Lower leg skin (tissue), 4 donors: ENCODE measurements at regions not wholly inside any gene's neighbourhood (a gene's known extent, or its start where the extent isn't known, plus 50 kb on each side); places are given as distances from the start of the nearest gene placed in this dataset.

Experiments used
- DNase-seq, 2 donors: peaks; one replicate each; pipeline ENCODE4 v3.0.0-alpha.2; 2019; ENCODE audit warnings: low spot score in 2 of 2
- H3K4me3 ChIP-seq: fragments of 200-600 bp; sonication (generic); 2 replicates; pipeline ENCODE4 v1.5.1; 2017; ENCODE audit warnings: mild to moderate bottlenecking, low read depth; ENCODE audit not compliant: poor library complexity, severe bottlenecking
- POLR2A ChIP-seq, 2 donors: fragments of 450-650 bp; IDR thresholded peaks; one replicate each; pipeline ENCODE4 v1.6.1; 2016 to 2017; ENCODE audit warnings: antibody characterized with exemption in 2 of 2, mild to moderate bottlenecking in 1 of 2, moderate library complexity in 1 of 2
- WGBS, 2 donors: methylation state at CpG; one replicate each; pipeline ENCODE4 v1.1.5; 2018; 5-methylcytosine and 5-hydroxymethylcytosine counted together
- intact Hi-C: fragments of 100-400 bp; cut with DNase I; formaldehyde crosslinking; loops from one replicate; pipeline ENCODE4 v1.15.0; 2023; ENCODE audit warnings: low total_unique reads
- TF ChIP-seq, protein P1 (sequence below), 3 donors: fragments of 450-650 bp; IDR thresholded peaks; one replicate each; pipeline ENCODE4 v1.5.1; 2016; ENCODE audit warnings: antibody characterized with exemption in 3 of 3, mild to moderate bottlenecking in 3 of 3, moderate library complexity in 2 of 3

- intact Hi-C loops = no loop called here
- 69 to 87% methylated on average over 4 of the region's 4 CpGs for WGBS, 2 donors
- H3K4me3 ChIP-seq = no peak overlapping the region
- DNase-seq = no peak
- no peak for TF ChIP-seq POLR2A (IDR thresholded peaks at IDR 0.05)
- TF ChIP-seq, protein P1, sequence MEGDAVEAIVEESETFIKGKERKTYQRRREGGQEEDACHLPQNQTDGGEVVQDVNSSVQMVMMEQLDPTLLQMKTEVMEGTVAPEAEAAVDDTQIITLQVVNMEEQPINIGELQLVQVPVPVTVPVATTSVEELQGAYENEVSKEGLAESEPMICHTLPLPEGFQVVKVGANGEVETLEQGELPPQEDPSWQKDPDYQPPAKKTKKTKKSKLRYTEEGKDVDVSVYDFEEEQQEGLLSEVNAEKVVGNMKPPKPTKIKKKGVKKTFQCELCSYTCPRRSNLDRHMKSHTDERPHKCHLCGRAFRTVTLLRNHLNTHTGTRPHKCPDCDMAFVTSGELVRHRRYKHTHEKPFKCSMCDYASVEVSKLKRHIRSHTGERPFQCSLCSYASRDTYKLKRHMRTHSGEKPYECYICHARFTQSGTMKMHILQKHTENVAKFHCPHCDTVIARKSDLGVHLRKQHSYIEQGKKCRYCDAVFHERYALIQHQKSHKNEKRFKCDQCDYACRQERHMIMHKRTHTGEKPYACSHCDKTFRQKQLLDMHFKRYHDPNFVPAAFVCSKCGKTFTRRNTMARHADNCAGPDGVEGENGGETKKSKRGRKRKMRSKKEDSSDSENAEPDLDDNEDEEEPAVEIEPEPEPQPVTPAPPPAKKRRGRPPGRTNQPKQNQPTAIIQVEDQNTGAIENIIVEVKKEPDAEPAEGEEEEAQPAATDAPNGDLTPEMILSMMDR (IDR thresholded peaks at IDR 0.05) = no peak
Measured at GRCh38 chr3:54034971-54035370, 87.4 kb upstream of the CACNA2D3 start.

DNA sequence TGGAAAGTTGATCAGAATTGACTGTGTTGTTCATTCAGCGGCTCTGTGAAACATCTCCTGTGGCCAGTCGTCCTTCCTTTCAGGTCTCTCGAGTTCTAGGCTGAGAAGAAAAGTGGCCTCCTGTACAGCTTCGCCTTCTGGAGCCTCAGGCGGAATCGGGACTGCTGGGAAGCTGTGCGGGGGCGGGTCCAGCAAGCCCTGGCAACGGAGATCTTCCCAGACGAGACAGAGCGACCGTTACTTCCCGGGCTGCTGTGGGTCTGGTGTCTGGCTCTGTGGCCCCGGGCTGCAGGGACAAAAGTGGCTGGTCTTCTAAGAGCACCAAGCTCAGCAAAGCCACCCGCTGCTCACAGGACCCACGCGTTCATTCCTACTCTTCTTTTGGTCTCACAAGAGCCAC lies 88.6 kb upstream of the CACNA2D3 start:
- no peak overlapping the region for H3K4me3 ChIP-seq
- intact Hi-C loops = no loop called here
- 62 to 84% methylated on average over 17 of the region's 17 CpGs for WGBS, 2 donors
- DNase-seq = no peak
- TF ChIP-seq POLR2A (IDR thresholded peaks at IDR 0.05) = no peak
- TF ChIP-seq, protein P1 (IDR thresholded peaks at IDR 0.05) = no peak

GRCh38 chr3:54032598-54032997 lies 89.8 kb upstream of the CACNA2D3 start:
- TF ChIP-seq POLR2A (IDR thresholded peaks at IDR 0.05) = no peak
- TF ChIP-seq, protein P1 (IDR thresholded peaks at IDR 0.05) = no peak
- no peak overlapping the region for H3K4me3 ChIP-seq
- no peak for DNase-seq
- intact Hi-C loops = no loop called here
- WGBS, 2 donors = 65 to 73% methylated on average over 5 of the region's 5 CpGs

GRCh38 chr3:54028372-54028771 lies 94.0 kb upstream of the CACNA2D3 start:
- intact Hi-C loops = no loop called here
- TF ChIP-seq, protein P1 (IDR thresholded peaks at IDR 0.05) = no peak
- no peak for TF ChIP-seq POLR2A (IDR thresholded peaks at IDR 0.05)
- H3K4me3 ChIP-seq = no peak overlapping the region
- no peak for DNase-seq
- 88 to 89% methylated on average over 5 of the region's 5 CpGs for WGBS, 2 donors

DNA sequence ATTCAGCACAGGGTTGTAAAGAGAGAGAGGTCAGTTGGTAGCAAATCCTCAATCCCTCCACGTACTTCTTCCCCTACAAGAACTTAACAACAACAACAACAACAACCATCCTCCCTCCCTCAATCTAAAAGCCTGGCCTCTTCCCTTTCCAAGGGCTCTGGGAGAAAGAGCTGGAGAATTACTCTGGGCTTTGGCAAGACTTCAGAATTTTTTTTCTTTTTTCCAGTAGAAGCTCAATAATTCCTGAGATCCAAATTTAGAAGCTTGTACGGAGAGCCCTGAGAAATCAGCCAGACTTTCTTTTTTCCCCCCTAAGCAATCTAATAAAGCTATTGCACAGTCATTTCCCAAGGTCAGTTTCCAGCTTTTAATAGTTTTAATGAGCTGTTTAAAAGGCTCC lies 95.8 kb upstream of the CACNA2D3 start:
- intact Hi-C loops = no loop called here

DNA sequence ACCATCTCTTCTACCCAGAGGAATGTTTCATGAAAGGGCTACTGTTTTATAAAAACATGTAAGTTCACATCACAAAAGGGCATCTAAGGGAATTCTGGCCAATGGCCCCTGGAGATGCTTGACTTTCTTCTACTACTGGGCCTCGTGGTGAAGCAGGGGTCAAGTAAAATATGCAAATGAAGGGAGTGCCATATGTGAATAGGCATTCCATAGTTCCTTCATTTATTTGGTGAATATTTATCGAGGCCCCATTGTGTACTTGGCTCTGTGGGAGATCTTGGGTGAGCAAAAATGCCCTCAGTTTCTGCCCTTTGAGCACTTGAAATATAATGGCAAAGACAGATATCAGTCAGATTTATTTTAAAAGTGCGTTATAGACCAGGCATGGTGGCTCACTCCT lies 101.3 kb upstream of the CACNA2D3 start:
- no peak overlapping the region for H3K4me3 ChIP-seq
- WGBS, 2 donors = 65 to 82% methylated on average over 3 of the region's 3 CpGs
- TF ChIP-seq, protein P1 (IDR thresholded peaks at IDR 0.05) = no peak
- no peak for TF ChIP-seq POLR2A (IDR thresholded peaks at IDR 0.05)
- intact Hi-C loops = no loop called here
- no peak for DNase-seq

More for the DNA sequence above, 95.8 kb upstream of the CACNA2D3 start:
- WGBS, 2 donors = 15 to 38% methylated on average over 2 of the region's 2 CpGs
- H3K4me3 ChIP-seq = no peak overlapping the region
- no peak for DNase-seq
- TF ChIP-seq, protein P1 (IDR thresholded peaks at IDR 0.05) = no peak
- TF ChIP-seq POLR2A (IDR thresholded peaks at IDR 0.05) = no peak
